H9 (cell line): ENCODE measurements at regions not wholly inside any gene's neighbourhood (a gene's known extent, or its start where the extent isn't known, plus 50 kb on each side); places are given as distances from the start of the nearest gene placed in this dataset.

ENCODE experiments used
- DNase-seq: peaks from one replicate; pipeline ENCODE4 v3.0.0-alpha.2; 2017
- H2AFZ ChIP-seq: one replicate; pipeline ENCODE4 v1.6.1; 2013; ENCODE audit warnings: mild to moderate bottlenecking, low read length, control low read depth, moderate library complexity
- H2AK5ac ChIP-seq: 2 replicates; pipeline ENCODE4 v1.6.1; 2013; ENCODE audit warnings: low read length, control low read depth, mixed read lengths; ENCODE audit not compliant: insufficient read length
- H2BK120ac ChIP-seq: one replicate; pipeline ENCODE4 v1.6.1; 2013; ENCODE audit warnings: low read depth, mild to moderate bottlenecking, low read length, control low read depth, inconsistent platforms; ENCODE audit not compliant: poor library complexity, severe bottlenecking
- H2BK12ac ChIP-seq: 2 replicates; pipeline ENCODE4 v1.6.1; 2013; ENCODE audit warnings: low read length, control low read depth, mixed read lengths, low read depth; ENCODE audit not compliant: insufficient read length
- H2BK15ac ChIP-seq: 2 replicates; pipeline ENCODE4 v1.6.1; 2013; ENCODE audit warnings: low read depth, low read length, control low read depth
- H2BK20ac ChIP-seq: one replicate; pipeline ENCODE4 v1.6.1; 2013; ENCODE audit warnings: low read depth, mild to moderate bottlenecking, low read length, control low read depth, inconsistent platforms; ENCODE audit not compliant: poor library complexity, severe bottlenecking
- H2BK5ac ChIP-seq: 2 replicates; pipeline ENCODE4 v1.6.1; 2013; ENCODE audit warnings: low read length, control low read depth, mixed read lengths; ENCODE audit not compliant: insufficient read length
- H3K14ac ChIP-seq: 2 replicates; pipeline ENCODE4 v1.6.1; 2013; ENCODE audit warnings: low read length, control low read depth; ENCODE audit not compliant: insufficient read depth
- H3K18ac ChIP-seq: 2 replicates; pipeline ENCODE4 v1.6.1; 2013; ENCODE audit warnings: low read depth, mild to moderate bottlenecking, mixed read lengths, low read length, control low read depth; ENCODE audit not compliant: insufficient read length
- H3K23ac ChIP-seq: 2 replicates; pipeline ENCODE4 v1.6.1; 2013; ENCODE audit warnings: low read length, control low read depth, mixed read lengths, low read depth; ENCODE audit not compliant: insufficient read length
- H3K23me2 ChIP-seq: 2 replicates; pipeline ENCODE4 v1.6.1; 2013; ENCODE audit warnings: low read depth, mild to moderate bottlenecking, mixed read lengths, low read length, control low read depth; ENCODE audit not compliant: insufficient read length, poor library complexity, severe bottlenecking
- H3K27ac ChIP-seq: 2 replicates; pipeline ENCODE4 v1.5.1; 2013; ENCODE audit warnings: low read length, control low read depth, mixed read lengths, low read depth; ENCODE audit not compliant: insufficient read length
- H3K27me3 ChIP-seq: 2 replicates; pipeline ENCODE4 v1.6.1; 2013; ENCODE audit warnings: low read length, control low read depth, inconsistent platforms; ENCODE audit not compliant: insufficient read depth
- H3K4ac ChIP-seq: 2 replicates; pipeline ENCODE4 v1.6.1; 2013; ENCODE audit warnings: low read depth, mild to moderate bottlenecking, control low read depth, inconsistent platforms, low read length, moderate library complexity
- H3K4me1 ChIP-seq: 2 replicates; pipeline ENCODE4 v1.6.1; 2013; ENCODE audit warnings: low read length, control low read depth, inconsistent platforms; ENCODE audit not compliant: insufficient read depth
- H3K4me2 ChIP-seq: 2 replicates; pipeline ENCODE4 v1.6.1; 2013; ENCODE audit warnings: low read length, control low read depth, mixed read lengths; ENCODE audit not compliant: insufficient read length, insufficient read depth
- H3K56ac ChIP-seq: 2 replicates; pipeline ENCODE4 v1.6.1; 2013; ENCODE audit warnings: low read depth, mild to moderate bottlenecking, mixed read lengths, low read length, control low read depth; ENCODE audit not compliant: insufficient read length
- H3K79me1 ChIP-seq: 2 replicates; pipeline ENCODE4 v1.6.1; 2013; ENCODE audit warnings: low read depth, mild to moderate bottlenecking, moderate library complexity, low read length, control low read depth, inconsistent platforms; ENCODE audit not compliant: insufficient read depth, poor library complexity, severe bottlenecking
- H3K79me2 ChIP-seq: 2 replicates; pipeline ENCODE4 v1.6.1; 2013; ENCODE audit warnings: low read length, control low read depth, inconsistent platforms; ENCODE audit not compliant: insufficient read depth
- H3K9ac ChIP-seq: 2 replicates; pipeline ENCODE4 v1.6.1; 2013; ENCODE audit warnings: low read length, control low read depth, mixed read lengths; ENCODE audit not compliant: insufficient read length; ENCODE audit errors: extremely low read depth
- H3K9me3 ChIP-seq: one replicate; pipeline ENCODE4 v1.6.1; 2013; ENCODE audit warnings: low read depth, low read length, inconsistent platforms; ENCODE audit not compliant: control insufficient read depth
- H3T11ph ChIP-seq: one replicate; pipeline ENCODE4 v1.6.1; 2013; ENCODE audit warnings: mild to moderate bottlenecking, low read length, control low read depth, inconsistent platforms
- H4K20me1 ChIP-seq: one replicate; pipeline ENCODE4 v1.6.1; 2013; ENCODE audit not compliant: control insufficient read depth, insufficient read length, insufficient read depth
- H4K5ac ChIP-seq: 2 replicates; pipeline ENCODE4 v1.6.1; 2013; ENCODE audit warnings: low read depth, mild to moderate bottlenecking, mixed read lengths, low read length, control low read depth; ENCODE audit not compliant: insufficient read length
- H4K8ac ChIP-seq: replicated peaks from 2 replicates; pipeline ENCODE4 v1.6.1; 2013; ENCODE audit warnings: low read length, control low read depth, mixed read lengths, low read depth; ENCODE audit not compliant: insufficient read length
- H4K91ac ChIP-seq: 2 replicates; pipeline ENCODE4 v1.6.1; 2013; ENCODE audit warnings: low read depth, mild to moderate bottlenecking, moderate library complexity, mixed read lengths, low read length, control low read depth; ENCODE audit not compliant: insufficient read length
- H3K27ac Mint-ChIP-seq, 3 experiments: 2 replicates in 2 of 3; 3 replicates in 1 of 3; pipeline ENCODE4 v1.8.0; 2020 to 2021; ENCODE audit warnings: mixed read lengths in 3 of 3, mild to moderate bottlenecking in 1 of 3, moderate library complexity in 1 of 3
- H3K27me3 Mint-ChIP-seq: 2 replicates; pipeline ENCODE4 v1.8.0; 2021; ENCODE audit warnings: low read depth, mild to moderate bottlenecking, moderate library complexity, mixed read lengths
- H3K36me3 Mint-ChIP-seq, 3 experiments: 2 replicates in 2 of 3; 3 replicates in 1 of 3; pipeline ENCODE4 v1.8.0; 2020 to 2021; ENCODE audit warnings: low read depth in 3 of 3, mixed read lengths in 3 of 3; ENCODE audit not compliant: insufficient read depth in 1 of 3
- H3K4me1 Mint-ChIP-seq, 2 experiments: 2 replicates each; pipeline ENCODE4 v1.8.0; 2020; ENCODE audit warnings: mixed read lengths in 2 of 2
- H3K4me3 Mint-ChIP-seq, 2 experiments: 2 replicates in 1 of 2; 3 replicates in 1 of 2; pipeline ENCODE4 v1.8.0; 2020 to 2021; ENCODE audit warnings: mild to moderate bottlenecking in 2 of 2, mixed read lengths in 2 of 2, moderate library complexity in 1 of 2
- H3K9me3 Mint-ChIP-seq, 2 experiments: 2 replicates in 1 of 2; 3 replicates in 1 of 2; pipeline ENCODE4 v1.8.0; 2020; ENCODE audit warnings: mild to moderate bottlenecking in 2 of 2, mixed read lengths in 2 of 2, moderate library complexity in 1 of 2
- TF ChIP-seq, protein P1 (sequence below): fragments of 200-600 bp; sonication (generic); conservative IDR thresholded peaks from 3 replicates; pipeline ENCODE4 v1.8.0; 2021; ENCODE audit warnings: antibody characterized with exemption, mild to moderate bottlenecking

- H3K9me3 ChIP-seq, result peaks cover 8% of the 10 kb centered on the region
- H3K56ac ChIP-seq, result no peak overlapping the region
- H3K79me2 ChIP-seq, result no peaks in the 10 kb centered on the region
- H3K4ac ChIP-seq, result no peak overlapping the region
- H3K18ac ChIP-seq, result no peak overlapping the region
- H2BK15ac ChIP-seq, result no peak overlapping the region
- H3K9ac ChIP-seq, result no peak overlapping the region
- H3K9me3 Mint-ChIP-seq, result peaks cover 9 to 10% of the 10 kb centered on the region in 2 experiments
- peaks cover 0 to 8% (median 0%) of the 10 kb centered on the region in 3 experiments; a peak in 4 of 7 replicates for H3K36me3 Mint-ChIP-seq
- H3K27ac ChIP-seq, result no peak overlapping the region
- no peak overlapping the region for H2AK5ac ChIP-seq
- no peak overlapping the region for H3K4me3 Mint-ChIP-seq
- no peak overlapping the region for H4K8ac ChIP-seq
- H3K14ac ChIP-seq, result no peak overlapping the region
- H3K4me1 ChIP-seq, result no peaks in the 10 kb centered on the region
- H3K27ac Mint-ChIP-seq, result no peak overlapping the region
- TF ChIP-seq, protein P1, sequence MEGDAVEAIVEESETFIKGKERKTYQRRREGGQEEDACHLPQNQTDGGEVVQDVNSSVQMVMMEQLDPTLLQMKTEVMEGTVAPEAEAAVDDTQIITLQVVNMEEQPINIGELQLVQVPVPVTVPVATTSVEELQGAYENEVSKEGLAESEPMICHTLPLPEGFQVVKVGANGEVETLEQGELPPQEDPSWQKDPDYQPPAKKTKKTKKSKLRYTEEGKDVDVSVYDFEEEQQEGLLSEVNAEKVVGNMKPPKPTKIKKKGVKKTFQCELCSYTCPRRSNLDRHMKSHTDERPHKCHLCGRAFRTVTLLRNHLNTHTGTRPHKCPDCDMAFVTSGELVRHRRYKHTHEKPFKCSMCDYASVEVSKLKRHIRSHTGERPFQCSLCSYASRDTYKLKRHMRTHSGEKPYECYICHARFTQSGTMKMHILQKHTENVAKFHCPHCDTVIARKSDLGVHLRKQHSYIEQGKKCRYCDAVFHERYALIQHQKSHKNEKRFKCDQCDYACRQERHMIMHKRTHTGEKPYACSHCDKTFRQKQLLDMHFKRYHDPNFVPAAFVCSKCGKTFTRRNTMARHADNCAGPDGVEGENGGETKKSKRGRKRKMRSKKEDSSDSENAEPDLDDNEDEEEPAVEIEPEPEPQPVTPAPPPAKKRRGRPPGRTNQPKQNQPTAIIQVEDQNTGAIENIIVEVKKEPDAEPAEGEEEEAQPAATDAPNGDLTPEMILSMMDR, result no peak
- no peaks in the 10 kb centered on the region for H3K23me2 ChIP-seq
- no peak overlapping the region for H2BK5ac ChIP-seq
- no peaks in the 10 kb centered on the region for H4K20me1 ChIP-seq
- H2BK120ac ChIP-seq, result no peak overlapping the region
- no peak overlapping the region for H2BK12ac ChIP-seq
- no peaks in the 10 kb centered on the region for H3K27me3 ChIP-seq
- H4K5ac ChIP-seq, result no peak overlapping the region
- no peaks in the 10 kb centered on the region for H3K79me1 ChIP-seq
- no peak overlapping the region for H3T11ph ChIP-seq
- H4K91ac ChIP-seq, result no peak overlapping the region
- no peak overlapping the region for H2AFZ ChIP-seq
- no peak overlapping the region for H2BK20ac ChIP-seq
- no peak overlapping the region for H3K4me2 ChIP-seq
- no peak overlapping the region for H3K23ac ChIP-seq
- no peak for DNase-seq
- H3K27me3 Mint-ChIP-seq, result no peaks in the 10 kb centered on the region
- no peaks in the 10 kb centered on the region for H3K4me1 Mint-ChIP-seq
Observed at GRCh38 chr3:166570102-166570501, 732.9 kb upstream of the BCHE start.
